ENCODE measurements at regions not wholly inside any gene's neighbourhood (a gene's known extent, or its start where the extent isn't known, plus 50 kb on each side); places are given as distances from the start of the nearest gene placed in this dataset.

GRCh38 chr5:89411891-89412290 lies 528.9 kb upstream of the MEF2C start:
- no peaks in the 10 kb centered on the region for H3K27me3 ChIP-seq
- TF ChIP-seq CTCF (IDR thresholded peaks at IDR 0.05; ENCODE audit: poor library complexity) (no peak), EZH2phosphoT487 (IDR thresholded peaks at IDR 0.05; ENCODE audit: low read depth, severe bottlenecking, unreplicated experiment) (no peak), EZH2 (IDR thresholded peaks at IDR 0.05; ENCODE audit: borderline replicate concordance) (no peak)
- no peaks in the 10 kb centered on the region for H4K20me1 ChIP-seq (ENCODE audit: insufficient read depth, poor library complexity, severe bottlenecking)
- no peak overlapping the region for H3K4me2 ChIP-seq
- H3K79me2 ChIP-seq, result no peaks in the 10 kb centered on the region
- no peaks in the 10 kb centered on the region for H3K9me3 ChIP-seq (ENCODE audit: low read depth)
- H2AFZ ChIP-seq, result no peak overlapping the region
- H3K27ac ChIP-seq, result no peak overlapping the region
- no peak overlapping the region for H3K4me3 ChIP-seq
- H3K9me2 ChIP-seq (replicated peaks; ENCODE audit: insufficient read depth), result no peaks in the 10 kb centered on the region
- 93% methylated on average over 2 of the region's 2 CpGs for WGBS (ENCODE audit: low lambda C conversion rate, missing lambda C conversion rate)
- H3K36me3 ChIP-seq (replicated peaks; ENCODE audit: insufficient read depth, low read depth), result no peaks in the 10 kb centered on the region
- DNase-seq (ENCODE audit: low spot score), result no peak
- no peaks in the 10 kb centered on the region for H3K4me1 ChIP-seq (ENCODE audit: insufficient read depth)

- H3K79me2 ChIP-seq, result no peaks in the 10 kb centered on the region
- no peak for DNase-seq (ENCODE audit: low spot score)
- H3K9me2 ChIP-seq (replicated peaks; ENCODE audit: insufficient read depth), result no peaks in the 10 kb centered on the region
- H3K27me3 ChIP-seq, result no peaks in the 10 kb centered on the region
- 63% methylated on average over 3 of the region's 3 CpGs for WGBS (ENCODE audit: low lambda C conversion rate, missing lambda C conversion rate)
- H3K4me1 ChIP-seq (ENCODE audit: insufficient read depth), result no peaks in the 10 kb centered on the region
- no peaks in the 10 kb centered on the region for H3K36me3 ChIP-seq (replicated peaks; ENCODE audit: insufficient read depth, low read depth)
- H3K27ac ChIP-seq, result no peak overlapping the region
- no peaks in the 10 kb centered on the region for H4K20me1 ChIP-seq (ENCODE audit: insufficient read depth, poor library complexity, severe bottlenecking)
- no peaks in the 10 kb centered on the region for H3K9me3 ChIP-seq (ENCODE audit: low read depth)
- no peak overlapping the region for H2AFZ ChIP-seq
- TF ChIP-seq EZH2phosphoT487 (IDR thresholded peaks at IDR 0.05; ENCODE audit: low read depth, severe bottlenecking, unreplicated experiment) (no peak), EZH2 (IDR thresholded peaks at IDR 0.05; ENCODE audit: borderline replicate concordance) (no peak), CTCF (IDR thresholded peaks at IDR 0.05; ENCODE audit: poor library complexity) (no peak)
- no peak overlapping the region for H3K4me2 ChIP-seq
- H3K4me3 ChIP-seq, result no peak overlapping the region
These were observed 524.1 kb upstream of the MEF2C start for GRCh38 chr5:89407054-89407453.

- H3K9me2 ChIP-seq (replicated peaks; ENCODE audit: insufficient read depth), result no peaks in the 10 kb centered on the region
- DNase-seq (ENCODE audit: low spot score), result no peak
- no peaks in the 10 kb centered on the region for H3K79me2 ChIP-seq
- H3K36me3 ChIP-seq (replicated peaks; ENCODE audit: insufficient read depth, low read depth), result no peaks in the 10 kb centered on the region
- 89% methylated on average over 1 of the region's 1 CpG for WGBS (ENCODE audit: low lambda C conversion rate, missing lambda C conversion rate)
- H2AFZ ChIP-seq, result no peak overlapping the region
- H3K4me1 ChIP-seq (ENCODE audit: insufficient read depth), result no peaks in the 10 kb centered on the region
- no peak overlapping the region for H3K27ac ChIP-seq
- H3K9me3 ChIP-seq (ENCODE audit: low read depth), result no peaks in the 10 kb centered on the region
- no peak overlapping the region for H3K4me3 ChIP-seq
- no peaks in the 10 kb centered on the region for H3K27me3 ChIP-seq
- H4K20me1 ChIP-seq (ENCODE audit: insufficient read depth, poor library complexity, severe bottlenecking), result no peaks in the 10 kb centered on the region
- H3K4me2 ChIP-seq, result no peak overlapping the region
- no peak for TF ChIP-seq CTCF (IDR thresholded peaks at IDR 0.05; ENCODE audit: poor library complexity)
- no peak for TF ChIP-seq EZH2 (IDR thresholded peaks at IDR 0.05; ENCODE audit: borderline replicate concordance)
- TF ChIP-seq EZH2phosphoT487 (IDR thresholded peaks at IDR 0.05; ENCODE audit: low read depth, severe bottlenecking, unreplicated experiment), result no peak
These were observed 518.7 kb upstream of the MEF2C start for GRCh38 chr5:89401659-89402058.

GRCh38 chr5:89401012-89401411 lies 518.0 kb upstream of the MEF2C start:
- Histone ChIP-seq H3K9me3 (ENCODE audit: low read depth) (no peaks in the 10 kb centered on the region), H3K4me3 (no peak overlapping the region), H4K20me1 (ENCODE audit: insufficient read depth, poor library complexity, severe bottlenecking) (no peaks in the 10 kb centered on the region), H2AFZ (no peak overlapping the region), H3K4me2 (no peak overlapping the region), H3K36me3 (replicated peaks; ENCODE audit: insufficient read depth, low read depth) (no peaks in the 10 kb centered on the region), H3K79me2 (no peaks in the 10 kb centered on the region), H3K4me1 (ENCODE audit: insufficient read depth) (no peaks in the 10 kb centered on the region), H3K27ac (no peak overlapping the region), H3K27me3 (no peaks in the 10 kb centered on the region), H3K9me2 (replicated peaks; ENCODE audit: insufficient read depth) (no peaks in the 10 kb centered on the region)
- TF ChIP-seq EZH2phosphoT487 (IDR thresholded peaks at IDR 0.05; ENCODE audit: low read depth, severe bottlenecking, unreplicated experiment), result no peak
- no peak for TF ChIP-seq EZH2 (IDR thresholded peaks at IDR 0.05; ENCODE audit: borderline replicate concordance)
- no peak for TF ChIP-seq CTCF (IDR thresholded peaks at IDR 0.05; ENCODE audit: poor library complexity)
- WGBS (ENCODE audit: low lambda C conversion rate, missing lambda C conversion rate), result 83% methylated on average over 3 of the region's 3 CpGs
- DNase-seq (ENCODE audit: low spot score), result no peak
